Esophagus muscularis mucosa (tissue), 4 donors: ENCODE measurements at regions not wholly inside any gene's neighbourhood (a gene's known extent, or its start where the extent isn't known, plus 50 kb on each side); places are given as distances from the start of the nearest gene placed in this dataset.

Experiments used
- EP300 ChIP-seq: sonication (generic); formaldehyde crosslinking; IDR thresholded peaks from one replicate; pipeline ENCODE4 v1.6.1; 2017; ENCODE audit warnings: antibody characterized with exemption
- POLR2A ChIP-seq: fragments of 450-650 bp; IDR thresholded peaks from one replicate; pipeline ENCODE4 v1.6.1; 2017; ENCODE audit warnings: antibody characterized with exemption, moderate library complexity, mild to moderate bottlenecking, low read depth
- POLR2AphosphoS5 ChIP-seq, 2 donors: sonication (generic); formaldehyde crosslinking; IDR thresholded peaks; one replicate each; pipeline ENCODE4 v1.6.1; 2017; ENCODE audit warnings: antibody characterized with exemption in 2 of 2
- TF ChIP-seq, protein P1 (sequence below), 3 experiments: fragments of 200-600 bp in 2 of 3; fragments of 450-650 bp in 1 of 3; sonication (generic) in 2 of 3; IDR thresholded peaks; one replicate each; pipeline ENCODE4 v1.5.1; 2017 to 2019; ENCODE audit warnings: antibody characterized with exemption in 3 of 3, mild to moderate bottlenecking in 2 of 3, moderate library complexity in 1 of 3

DNA sequence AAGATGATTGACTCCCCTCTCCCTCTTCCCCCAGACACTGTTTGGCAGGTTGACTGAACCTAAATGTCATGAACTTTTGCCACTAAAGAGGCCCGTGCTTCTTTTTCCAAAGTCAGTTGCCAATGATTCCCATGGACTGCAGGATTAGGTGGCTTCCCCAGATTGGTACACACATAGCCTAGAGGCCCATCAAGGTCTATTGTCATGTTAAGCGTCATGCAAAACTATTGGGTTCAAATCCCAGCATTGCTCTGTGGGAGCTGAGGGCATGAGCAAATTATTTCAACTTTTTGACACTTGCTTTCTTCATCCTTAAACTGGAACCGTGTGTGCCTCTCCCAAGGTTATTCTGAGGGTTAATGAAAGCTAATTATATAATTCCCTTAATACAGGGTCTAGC, 430.2 kb upstream of the TBX3 start:
- TF ChIP-seq, protein P1, sequence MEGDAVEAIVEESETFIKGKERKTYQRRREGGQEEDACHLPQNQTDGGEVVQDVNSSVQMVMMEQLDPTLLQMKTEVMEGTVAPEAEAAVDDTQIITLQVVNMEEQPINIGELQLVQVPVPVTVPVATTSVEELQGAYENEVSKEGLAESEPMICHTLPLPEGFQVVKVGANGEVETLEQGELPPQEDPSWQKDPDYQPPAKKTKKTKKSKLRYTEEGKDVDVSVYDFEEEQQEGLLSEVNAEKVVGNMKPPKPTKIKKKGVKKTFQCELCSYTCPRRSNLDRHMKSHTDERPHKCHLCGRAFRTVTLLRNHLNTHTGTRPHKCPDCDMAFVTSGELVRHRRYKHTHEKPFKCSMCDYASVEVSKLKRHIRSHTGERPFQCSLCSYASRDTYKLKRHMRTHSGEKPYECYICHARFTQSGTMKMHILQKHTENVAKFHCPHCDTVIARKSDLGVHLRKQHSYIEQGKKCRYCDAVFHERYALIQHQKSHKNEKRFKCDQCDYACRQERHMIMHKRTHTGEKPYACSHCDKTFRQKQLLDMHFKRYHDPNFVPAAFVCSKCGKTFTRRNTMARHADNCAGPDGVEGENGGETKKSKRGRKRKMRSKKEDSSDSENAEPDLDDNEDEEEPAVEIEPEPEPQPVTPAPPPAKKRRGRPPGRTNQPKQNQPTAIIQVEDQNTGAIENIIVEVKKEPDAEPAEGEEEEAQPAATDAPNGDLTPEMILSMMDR (IDR thresholded peaks at IDR 0.05): no peak
- no peak for TF ChIP-seq POLR2A
- no peak for TF ChIP-seq EP300
- TF ChIP-seq POLR2AphosphoS5 (IDR thresholded peaks at IDR 0.05): no peak
